ENCODE measurements at regions not wholly inside any gene's neighbourhood (a gene's known extent, or its start where the extent isn't known, plus 50 kb on each side); places are given as distances from the start of the nearest gene placed in this dataset.

DNA sequence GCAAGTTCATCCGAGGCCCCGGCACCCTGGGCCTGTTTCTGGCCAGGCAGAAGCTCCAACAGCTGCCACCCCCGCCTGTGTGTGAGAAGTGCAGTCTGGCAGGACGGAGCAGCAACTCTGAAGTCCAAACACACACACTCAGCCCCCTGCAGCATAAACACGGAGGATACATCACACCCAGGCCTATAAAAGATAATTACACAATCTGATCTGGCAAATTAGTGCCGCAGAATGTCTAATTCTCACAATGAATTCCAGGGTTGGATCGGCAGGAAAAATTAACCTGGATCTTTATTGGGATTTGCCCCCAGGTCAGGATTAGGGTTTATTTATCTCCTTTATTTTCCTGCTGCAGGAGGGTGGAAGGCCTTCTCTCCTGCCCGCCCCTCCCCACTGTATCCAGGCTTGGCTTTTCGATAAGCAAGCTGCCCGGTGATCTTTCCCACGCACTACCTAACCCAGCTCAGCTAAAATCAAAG is 311.4 kb downstream of the SOX9 start:
- ChIA-PET POLR2A (no interaction called here), CTCF (no interaction called here)

DNA sequence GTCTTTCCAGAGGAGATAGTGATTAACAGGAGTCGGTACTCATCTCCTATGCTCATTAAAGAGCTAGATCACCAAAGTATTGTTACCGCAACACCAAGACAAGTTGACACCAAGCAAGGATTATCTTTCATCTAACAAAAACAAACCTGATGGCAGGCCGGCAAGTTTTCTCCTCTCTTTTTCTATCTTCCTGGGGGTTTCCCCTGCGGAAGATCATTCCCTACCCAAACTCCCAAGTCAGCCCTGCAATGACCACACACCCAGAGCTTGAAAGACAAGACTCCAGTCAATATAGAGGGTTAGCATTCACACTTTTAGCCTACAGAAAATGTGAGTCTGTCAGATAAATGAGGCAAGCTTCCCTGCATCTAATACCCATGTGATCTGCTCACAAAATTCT is 312.1 kb downstream of the SOX9 start:
- POLR2A ChIA-PET: no interaction called here
- CTCF ChIA-PET: no interaction called here

DNA sequence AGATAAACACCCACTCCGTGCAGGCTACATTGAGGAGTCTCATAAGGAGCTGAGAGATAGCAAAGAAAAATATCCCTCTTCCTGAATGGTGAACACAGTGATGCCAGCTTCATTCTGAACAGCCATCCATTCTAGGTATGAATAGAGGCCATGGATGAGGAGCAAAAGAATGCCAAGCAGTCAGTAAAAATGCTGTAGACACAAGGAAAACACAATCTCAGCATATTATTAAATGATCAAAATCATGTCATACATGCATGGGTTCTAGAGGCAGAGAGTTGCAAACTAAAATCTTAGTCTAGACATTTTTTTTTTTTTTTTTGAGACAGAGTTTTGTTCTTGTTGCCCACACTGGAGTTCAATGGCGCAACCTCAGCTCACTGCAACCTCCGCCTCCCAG is 313.0 kb downstream of the SOX9 start:
- POLR2A ChIA-PET: no interaction called here
- CTCF ChIA-PET: no interaction called here

DNA sequence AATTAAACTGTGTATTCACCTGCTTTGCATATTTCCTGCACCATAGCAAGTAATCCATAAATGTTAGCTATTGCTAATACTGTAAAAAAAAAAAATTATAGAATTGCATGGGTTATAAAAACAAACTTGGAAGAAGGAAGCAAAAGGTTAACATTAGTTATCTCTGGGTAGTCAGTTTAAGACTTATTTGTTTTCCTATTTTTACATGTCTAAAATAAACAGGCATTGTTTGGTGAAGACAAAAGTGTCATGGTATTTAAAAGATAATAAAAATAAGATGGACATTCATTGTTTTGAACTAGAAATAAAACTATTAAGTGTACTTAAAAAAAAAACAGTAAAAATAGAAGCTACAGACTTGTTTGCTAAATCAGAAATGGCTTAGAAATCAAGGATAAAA is 313.8 kb downstream of the SOX9 start:
- CTCF ChIA-PET: no interaction called here
- POLR2A ChIA-PET: no interaction called here

DNA sequence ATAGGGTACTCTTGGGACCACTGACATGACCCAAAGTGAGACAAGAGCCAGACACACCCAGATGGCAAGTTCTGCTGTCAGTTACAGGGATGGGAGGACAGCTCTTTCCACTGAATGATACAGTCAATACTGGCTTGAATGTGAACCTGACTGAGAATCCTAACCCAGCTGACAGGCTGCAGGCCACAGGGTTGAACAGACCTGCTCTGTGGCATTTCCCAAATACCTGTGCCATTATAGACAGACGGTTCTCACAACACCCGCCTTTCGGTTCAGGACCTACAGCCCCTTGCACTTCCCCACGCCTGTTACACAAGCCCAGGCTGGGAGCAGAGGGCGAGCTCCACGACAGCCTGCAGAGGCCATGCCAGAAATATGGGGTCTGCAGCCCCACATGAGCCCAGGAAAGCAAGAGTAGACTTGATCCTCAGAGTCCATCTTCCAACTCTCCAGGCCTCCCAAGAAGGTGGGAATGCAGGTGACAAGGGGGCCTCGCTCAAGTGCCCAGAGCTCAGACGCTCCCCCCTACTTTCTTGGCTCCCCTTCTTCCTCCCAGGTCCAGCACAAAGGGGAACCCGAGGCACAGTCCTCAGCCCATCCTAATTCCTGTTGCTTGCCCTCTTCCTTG is 314.3 kb downstream of the SOX9 start:
- POLR2A ChIA-PET: no interaction called here

DNA sequence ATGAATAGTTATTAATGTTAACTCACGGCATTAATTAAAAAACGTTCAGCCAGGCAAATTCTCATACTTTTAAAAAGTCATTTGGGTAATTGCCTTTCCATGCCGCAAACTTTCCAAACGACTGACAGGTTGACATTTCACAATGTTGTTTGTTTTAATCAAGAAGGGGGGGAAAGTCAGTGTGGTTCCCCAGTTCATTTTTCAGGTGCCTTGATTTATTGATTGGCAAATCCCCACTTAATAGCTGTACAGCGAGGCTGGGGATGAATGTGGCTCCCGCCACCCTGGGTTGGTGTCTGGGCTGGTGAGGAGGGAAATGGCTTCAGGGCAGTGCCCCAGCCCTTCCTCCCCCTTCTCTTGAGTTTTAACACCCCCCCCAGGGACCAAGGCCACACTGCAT is 318.0 kb downstream of the SOX9 start:
- ChIA-PET CTCF (no interaction called here), POLR2A (no interaction called here)

More for the DNA sequence above, 314.3 kb downstream of the SOX9 start:
- CTCF ChIA-PET: no interaction called here

DNA sequence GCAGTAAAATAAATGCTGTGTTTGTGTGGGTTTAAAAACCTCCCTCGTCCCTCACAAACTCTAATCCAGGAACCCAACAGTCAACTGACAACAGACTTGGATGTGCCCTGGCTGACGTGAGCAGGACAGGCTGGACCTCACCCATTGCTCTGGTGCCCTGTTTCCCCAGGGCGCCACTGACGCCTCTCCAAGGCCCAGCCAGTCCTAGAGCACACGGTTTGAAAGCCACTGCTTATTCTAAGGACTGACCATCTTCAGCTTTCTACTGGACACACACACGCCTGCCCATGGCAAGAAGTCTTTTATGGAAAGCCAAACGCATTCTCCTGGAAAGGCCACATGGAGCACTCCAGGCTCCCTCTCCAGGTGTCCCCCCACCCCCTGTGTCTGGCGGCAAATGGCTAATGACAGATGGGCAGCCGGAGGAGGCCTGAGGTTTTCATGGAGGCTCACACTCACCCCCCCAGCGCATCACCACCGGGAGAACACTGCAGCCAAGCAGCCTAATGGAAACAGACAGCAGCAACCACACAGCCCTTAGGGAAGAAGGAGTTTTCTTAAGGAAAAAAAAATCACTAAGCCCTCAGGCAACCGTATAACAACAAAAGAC is 319.2 kb downstream of the SOX9 start:
- POLR2A ChIA-PET: no interaction called here

DNA sequence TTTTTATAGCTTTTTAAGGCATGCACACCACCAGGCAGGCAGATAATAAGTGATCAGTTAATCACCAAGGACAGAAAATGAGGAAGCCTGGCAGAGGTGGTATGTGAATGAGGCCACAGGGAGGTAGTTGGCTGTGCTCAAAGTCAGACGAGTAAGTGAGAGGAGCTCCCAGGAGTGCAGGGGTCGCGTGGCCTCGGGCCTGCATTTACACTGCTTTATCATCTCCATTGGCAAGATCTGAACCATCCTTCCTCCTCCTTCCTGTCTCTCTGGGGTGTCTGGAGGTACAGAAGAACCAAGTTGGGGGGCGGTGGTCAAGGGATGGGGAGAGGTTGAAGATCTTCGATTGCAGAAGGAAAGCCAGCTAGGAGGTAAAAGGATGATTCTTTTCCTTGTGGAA is 320.1 kb downstream of the SOX9 start:
- POLR2A ChIA-PET: no interaction called here

More for the DNA sequence above, 319.2 kb downstream of the SOX9 start:
- CTCF ChIA-PET: no interaction called here

DNA sequence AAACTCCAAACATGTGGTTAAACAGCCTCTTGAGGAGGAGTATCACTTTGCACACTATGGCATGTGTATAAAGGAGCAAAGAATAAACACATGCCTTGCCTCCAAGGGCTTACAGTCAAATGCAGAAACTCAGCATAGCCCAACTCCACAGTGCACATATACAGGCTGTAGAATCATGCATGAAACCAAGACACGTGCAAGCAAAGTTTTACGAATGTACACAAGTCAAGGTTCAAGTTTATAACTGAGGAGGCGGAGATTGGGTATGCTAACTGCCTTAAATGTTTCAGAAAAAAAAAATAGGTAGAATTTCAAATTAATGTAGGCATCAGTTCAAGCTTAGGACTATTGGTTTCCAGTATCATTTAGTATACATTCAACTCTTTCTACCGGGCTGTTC is 321.1 kb downstream of the SOX9 start:
- POLR2A ChIA-PET: no interaction called here

More for the DNA sequence above, 320.1 kb downstream of the SOX9 start:
- CTCF ChIA-PET: no interaction called here

DNA sequence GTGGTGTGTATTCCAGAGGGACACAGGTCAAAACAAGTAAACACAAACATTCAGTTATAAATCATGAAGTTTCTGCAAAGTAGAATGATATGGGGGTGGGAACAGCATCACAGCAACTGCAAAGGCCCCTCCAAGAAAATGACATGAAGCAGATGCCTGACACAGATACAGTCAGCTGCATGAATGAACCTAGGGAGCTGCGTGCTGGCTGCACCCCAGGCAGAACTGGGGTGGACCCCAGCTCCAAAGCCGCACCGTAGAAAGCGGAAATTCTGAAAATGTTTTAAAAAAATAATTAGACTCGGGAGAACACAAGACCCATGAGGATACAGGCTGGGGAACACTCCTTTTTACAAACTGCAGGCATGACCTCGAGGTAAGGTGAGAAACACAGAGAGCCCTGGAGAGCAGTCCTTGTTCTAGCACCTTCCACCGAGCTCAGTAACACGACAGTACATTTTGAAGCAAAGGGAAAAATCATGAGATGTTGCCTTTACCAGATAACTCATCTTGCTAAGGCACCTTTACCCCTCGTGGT is 323.8 kb downstream of the SOX9 start:
- POLR2A ChIA-PET: no interaction called here
- CTCF ChIA-PET: no interaction called here

More for the DNA sequence above, 321.1 kb downstream of the SOX9 start:
- CTCF ChIA-PET: interaction anchor here (0.7 kb wide), 1 partner anchor 10 kb away, joined by 3 read pairs; no protein-coding TSS in a partner anchor

DNA sequence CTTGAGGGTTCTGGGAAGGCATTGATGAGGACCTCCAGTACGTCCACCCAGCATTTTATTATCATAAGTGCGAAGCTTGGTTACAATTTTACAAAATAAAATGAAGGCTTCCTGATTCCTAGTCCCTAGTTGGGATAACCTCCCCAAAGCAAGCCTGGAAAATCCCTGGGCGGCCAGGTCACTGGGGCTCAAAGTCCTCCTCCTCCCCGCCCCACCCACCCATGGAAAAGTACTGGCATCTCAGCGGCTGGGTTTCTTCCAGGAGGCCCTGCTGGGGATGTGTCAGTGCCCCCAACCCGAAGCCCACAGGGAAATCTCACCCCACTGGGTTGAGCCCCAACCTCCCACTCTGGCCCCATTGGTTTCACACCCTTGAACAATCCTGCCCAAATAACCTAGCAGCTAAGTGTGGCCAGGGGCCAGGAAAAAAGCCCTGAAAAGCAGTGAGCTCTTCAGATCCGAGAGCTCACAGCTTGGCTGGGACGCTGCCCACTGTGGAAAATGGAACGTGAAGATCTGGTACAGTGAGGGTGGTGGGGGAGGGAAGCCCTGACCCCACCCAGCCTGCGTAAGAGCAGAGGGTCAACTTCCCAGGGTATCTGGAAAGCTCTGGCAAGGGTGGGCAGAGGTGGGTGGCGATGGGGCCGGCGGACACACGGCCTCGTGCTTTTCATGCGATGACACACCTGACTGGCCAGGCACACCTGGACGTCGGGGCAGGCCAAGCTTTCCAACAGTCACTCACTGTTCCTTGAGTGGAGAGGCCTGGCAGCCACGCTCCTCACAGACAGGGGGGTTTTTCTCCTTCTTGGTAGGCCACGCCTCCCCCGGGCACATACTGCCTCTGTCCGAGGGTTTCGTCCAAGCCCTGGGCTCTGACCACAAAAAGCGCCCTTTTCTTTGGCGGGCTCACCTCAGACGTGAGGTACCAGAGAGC is 324.5 kb downstream of the SOX9 start:
- CTCF ChIA-PET: no interaction called here

DNA sequence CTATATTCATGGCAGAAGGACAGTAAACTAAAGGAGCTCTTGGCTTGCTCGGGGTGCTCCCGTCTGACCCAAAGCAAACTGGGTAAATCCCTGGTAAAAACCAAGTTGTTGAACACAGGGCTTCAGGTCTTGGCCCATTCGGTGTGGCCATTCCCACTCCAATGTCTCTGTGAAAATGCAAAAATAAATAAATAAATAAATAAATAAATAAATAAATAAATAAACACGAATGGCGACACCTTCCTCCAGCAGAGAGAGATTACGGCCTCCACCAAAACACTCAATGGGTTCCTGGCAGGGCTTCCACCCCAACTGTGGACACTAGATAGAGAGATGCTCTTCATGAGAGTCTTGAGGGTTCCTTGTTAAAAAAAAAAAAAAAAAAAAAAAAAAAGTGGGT is 325.3 kb downstream of the SOX9 start:
- ChIA-PET POLR2A (no interaction called here), CTCF (no interaction called here)

More for the DNA sequence above, 324.5 kb downstream of the SOX9 start:
- POLR2A ChIA-PET: no interaction called here

DNA sequence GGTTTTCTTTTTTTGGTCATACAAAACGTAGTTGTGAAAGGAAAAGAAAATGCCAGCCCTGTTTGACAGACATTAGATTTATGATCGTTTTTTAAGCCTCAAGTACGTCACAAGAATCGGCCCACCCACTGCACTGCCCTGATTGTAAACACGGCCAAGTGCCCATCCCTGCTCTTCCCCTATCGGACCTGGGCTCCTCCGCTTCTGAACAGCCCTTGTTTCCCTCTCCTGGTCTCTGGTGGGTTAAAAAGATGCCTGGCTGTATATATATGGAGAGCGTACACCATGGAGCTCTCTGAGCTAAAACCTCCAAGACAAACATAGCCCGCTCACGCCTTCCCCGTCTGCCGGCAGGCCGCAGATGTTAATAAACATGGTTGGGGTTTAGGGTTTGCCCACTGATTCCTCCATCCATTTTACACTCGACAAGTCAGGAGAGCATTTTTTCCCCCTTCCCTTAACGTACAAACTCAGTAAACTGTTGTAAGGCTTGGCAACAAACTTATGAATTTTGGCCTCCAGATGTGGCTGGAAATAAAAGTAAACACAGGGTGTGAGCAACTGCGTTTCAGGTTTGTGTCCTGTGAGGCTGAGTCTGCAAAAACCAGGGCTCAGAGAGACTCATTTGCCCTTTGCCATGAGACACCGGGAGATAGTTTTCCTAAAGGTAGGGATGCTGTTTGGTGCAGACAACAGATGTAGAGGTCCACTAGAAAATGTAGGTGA is 325.9 kb downstream of the SOX9 start:
- CTCF ChIA-PET: no interaction called here
- POLR2A ChIA-PET: no interaction called here

DNA sequence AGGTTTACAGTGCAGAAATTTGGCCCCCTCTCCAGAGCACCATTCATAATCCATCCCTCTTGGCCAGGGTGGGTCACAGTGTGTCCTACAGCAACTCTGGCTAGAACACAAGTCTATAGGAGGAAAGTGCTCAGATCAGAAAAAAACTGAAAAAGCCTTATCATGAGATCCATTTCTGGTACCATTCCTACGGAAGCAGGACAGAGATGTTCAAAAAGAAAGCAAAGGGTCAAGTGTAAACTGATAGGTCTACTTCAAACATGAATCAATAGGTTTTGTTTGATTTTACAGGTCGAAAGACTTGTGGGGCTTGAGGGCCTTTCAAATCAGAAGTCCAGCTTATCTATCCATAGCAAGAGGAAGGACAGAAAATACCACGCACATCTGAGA is 326.4 kb downstream of the SOX9 start:
- CTCF ChIA-PET: no interaction called here
- POLR2A ChIA-PET: no interaction called here

DNA sequence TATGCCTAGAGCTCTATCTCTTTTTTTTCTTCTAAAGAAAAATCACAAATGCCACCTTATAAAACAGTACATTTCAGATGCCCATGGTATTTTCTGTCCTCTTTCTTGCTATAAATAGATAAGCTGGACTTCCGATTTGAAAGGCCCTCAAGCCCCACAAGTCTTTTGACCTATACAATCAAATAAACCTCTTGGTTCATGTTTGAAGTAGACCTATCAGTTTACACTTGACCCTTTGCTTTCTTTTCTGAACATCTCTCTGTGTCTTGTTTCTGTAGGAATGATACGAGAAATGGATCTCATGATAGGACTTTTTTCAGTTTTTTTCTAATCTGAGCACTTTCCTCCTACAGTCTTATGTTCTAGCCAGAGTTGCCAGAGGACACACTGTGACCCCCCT is 327.2 kb downstream of the SOX9 start:
- ChIA-PET POLR2A (no interaction called here), CTCF (no interaction called here)

DNA sequence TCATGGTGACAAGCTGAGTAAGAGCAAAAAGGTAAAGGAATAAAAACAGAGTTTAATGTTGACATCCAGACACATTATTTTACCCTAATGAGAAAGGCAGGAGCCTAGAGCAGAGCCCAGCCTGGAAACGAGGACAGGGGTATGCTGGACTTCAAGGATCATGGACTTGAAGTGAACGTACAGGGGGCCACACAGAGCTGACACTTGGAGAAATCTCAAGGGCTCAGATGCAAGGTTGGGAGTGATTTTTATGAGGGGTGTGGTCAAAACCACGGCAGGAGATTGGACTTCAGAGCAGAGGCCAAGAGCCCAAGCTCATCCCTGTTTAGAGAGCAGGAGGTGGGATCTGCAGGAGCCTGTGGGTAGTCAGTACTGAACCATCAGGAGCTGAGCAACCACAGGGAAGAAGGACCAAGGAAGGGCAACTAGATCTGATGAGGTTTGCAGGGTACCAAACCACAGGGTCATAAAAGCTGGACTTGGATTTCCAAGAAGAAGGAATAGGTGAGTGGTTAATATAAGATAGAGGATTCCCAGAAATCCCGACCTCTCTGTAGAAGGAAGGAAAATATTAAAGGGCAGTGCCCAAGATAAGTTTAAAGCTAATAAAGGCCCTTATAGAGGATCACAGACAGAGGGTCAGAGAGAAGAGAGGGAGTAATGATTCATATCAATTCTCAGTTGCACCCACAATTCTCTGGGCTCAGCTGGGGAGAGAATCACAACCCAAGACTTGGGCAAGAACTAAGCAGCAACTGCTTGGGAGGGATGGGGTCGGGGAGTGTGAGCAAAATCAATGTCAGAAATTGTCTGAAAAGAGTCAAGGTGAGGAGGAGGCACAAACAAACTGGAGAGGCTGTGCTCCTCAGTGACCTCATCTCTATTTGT is 331.7 kb downstream of the SOX9 start:
- ChIA-PET CTCF (interaction anchor here (0.6 kb wide), 1 partner anchor 10 kb away, joined by 3 read pairs; no protein-coding TSS in a partner anchor), POLR2A (no interaction called here)

DNA sequence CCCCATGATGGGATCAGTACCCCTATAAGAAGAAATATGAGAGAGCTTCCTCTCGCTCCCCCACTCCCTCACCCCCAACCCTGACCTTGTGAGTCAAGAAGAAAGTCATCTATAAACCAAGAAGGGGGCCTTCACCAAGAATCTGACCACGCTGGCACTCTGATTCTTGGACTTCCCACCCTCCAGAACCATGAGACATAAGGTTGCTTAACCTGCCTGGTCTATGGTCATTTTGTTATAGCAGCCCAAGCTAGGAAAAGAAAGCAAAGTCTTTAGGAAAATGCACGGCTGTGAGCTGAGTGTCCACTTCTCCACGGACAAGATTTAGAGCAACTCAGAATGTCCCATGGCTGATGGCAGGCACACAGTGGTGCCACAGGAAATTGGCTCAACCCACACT is 333.5 kb downstream of the SOX9 start:
- CTCF ChIA-PET: no interaction called here
- POLR2A ChIA-PET: no interaction called here

DNA sequence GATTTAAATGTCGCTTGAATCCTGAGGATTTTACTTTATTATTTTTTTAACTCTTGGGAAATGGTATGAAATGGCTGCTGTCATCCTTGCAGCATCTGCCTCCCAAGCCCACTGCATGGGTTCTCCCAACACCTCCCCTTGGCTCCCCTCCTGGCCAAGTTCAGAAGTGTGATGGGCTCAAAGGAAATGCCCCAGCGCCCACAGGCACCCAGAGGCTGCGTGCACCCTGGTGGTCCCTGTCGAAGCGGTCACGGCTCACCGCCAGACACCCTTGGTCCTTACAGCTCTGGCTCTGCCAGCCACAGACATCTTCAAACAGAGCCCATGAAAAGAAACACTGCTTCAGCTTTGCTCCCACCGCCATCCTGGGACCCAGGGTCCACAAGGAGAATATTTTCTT is 334.7 kb downstream of the SOX9 start:
- ChIA-PET CTCF (no interaction called here), POLR2A (no interaction called here)

DNA sequence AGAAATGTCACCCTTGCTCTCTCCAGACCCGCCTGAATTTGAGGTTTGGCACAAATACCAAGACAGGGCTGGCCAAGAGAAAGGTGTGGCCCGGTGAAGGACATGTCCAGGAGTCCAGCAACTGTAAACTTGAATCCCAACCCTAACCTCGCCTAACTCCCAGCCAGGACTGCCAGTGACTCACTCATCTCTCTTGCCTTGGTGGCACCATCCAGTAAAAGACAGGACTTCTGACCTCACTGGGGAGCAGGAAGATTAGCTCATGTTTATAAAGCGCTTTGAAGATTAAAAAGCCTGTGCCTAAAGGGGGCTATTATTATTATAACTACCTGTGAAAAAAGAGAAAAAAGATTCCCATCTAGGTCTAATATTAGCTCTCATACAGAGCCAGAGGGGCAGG is 335.3 kb downstream of the SOX9 start:
- CTCF ChIA-PET: interaction anchor here (0.7 kb wide), 1 partner anchor 357 kb away, joined by 3 read pairs; no protein-coding TSS in a partner anchor
- POLR2A ChIA-PET: no interaction called here

Measured in activated CD8-positive, alpha-beta memory T cell treated with anti-CD3 and anti-CD28 coated beads for 36 hours (primary cell).